ENCODE measurements at regions not wholly inside any gene's neighbourhood (a gene's known extent, or its start where the extent isn't known, plus 50 kb on each side); places are given as distances from the start of the nearest gene placed in this dataset.

DNA sequence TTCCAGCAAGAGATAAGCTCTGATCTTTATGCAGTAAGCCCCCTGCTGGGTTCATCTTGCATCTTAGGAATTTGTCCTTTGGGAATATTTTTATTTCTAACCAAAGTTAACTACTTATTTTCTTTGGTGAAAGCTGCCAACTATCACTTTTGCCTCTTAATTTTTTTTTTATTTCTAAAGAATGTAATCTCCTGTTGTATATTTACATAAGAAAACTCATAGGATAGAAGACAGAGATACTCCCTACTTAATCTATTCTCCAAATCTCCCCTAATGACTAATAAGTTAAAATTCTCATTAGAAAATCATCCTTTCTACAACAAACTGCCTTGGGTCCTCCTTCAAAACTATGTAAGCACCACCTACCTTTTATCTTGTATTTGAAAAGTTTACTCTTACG is 612.2 kb upstream of the SLC39A10 start (continued):
- TF ChIP-seq, protein P1, sequence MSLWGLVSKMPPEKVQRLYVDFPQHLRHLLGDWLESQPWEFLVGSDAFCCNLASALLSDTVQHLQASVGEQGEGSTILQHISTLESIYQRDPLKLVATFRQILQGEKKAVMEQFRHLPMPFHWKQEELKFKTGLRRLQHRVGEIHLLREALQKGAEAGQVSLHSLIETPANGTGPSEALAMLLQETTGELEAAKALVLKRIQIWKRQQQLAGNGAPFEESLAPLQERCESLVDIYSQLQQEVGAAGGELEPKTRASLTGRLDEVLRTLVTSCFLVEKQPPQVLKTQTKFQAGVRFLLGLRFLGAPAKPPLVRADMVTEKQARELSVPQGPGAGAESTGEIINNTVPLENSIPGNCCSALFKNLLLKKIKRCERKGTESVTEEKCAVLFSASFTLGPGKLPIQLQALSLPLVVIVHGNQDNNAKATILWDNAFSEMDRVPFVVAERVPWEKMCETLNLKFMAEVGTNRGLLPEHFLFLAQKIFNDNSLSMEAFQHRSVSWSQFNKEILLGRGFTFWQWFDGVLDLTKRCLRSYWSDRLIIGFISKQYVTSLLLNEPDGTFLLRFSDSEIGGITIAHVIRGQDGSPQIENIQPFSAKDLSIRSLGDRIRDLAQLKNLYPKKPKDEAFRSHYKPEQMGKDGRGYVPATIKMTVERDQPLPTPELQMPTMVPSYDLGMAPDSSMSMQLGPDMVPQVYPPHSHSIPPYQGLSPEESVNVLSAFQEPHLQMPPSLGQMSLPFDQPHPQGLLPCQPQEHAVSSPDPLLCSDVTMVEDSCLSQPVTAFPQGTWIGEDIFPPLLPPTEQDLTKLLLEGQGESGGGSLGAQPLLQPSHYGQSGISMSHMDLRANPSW (CRISPR knock-in tag; conservative IDR thresholded peaks at IDR 0.05; ENCODE audit: low read depth) = no peak
- TF ChIP-seq, protein P2, sequence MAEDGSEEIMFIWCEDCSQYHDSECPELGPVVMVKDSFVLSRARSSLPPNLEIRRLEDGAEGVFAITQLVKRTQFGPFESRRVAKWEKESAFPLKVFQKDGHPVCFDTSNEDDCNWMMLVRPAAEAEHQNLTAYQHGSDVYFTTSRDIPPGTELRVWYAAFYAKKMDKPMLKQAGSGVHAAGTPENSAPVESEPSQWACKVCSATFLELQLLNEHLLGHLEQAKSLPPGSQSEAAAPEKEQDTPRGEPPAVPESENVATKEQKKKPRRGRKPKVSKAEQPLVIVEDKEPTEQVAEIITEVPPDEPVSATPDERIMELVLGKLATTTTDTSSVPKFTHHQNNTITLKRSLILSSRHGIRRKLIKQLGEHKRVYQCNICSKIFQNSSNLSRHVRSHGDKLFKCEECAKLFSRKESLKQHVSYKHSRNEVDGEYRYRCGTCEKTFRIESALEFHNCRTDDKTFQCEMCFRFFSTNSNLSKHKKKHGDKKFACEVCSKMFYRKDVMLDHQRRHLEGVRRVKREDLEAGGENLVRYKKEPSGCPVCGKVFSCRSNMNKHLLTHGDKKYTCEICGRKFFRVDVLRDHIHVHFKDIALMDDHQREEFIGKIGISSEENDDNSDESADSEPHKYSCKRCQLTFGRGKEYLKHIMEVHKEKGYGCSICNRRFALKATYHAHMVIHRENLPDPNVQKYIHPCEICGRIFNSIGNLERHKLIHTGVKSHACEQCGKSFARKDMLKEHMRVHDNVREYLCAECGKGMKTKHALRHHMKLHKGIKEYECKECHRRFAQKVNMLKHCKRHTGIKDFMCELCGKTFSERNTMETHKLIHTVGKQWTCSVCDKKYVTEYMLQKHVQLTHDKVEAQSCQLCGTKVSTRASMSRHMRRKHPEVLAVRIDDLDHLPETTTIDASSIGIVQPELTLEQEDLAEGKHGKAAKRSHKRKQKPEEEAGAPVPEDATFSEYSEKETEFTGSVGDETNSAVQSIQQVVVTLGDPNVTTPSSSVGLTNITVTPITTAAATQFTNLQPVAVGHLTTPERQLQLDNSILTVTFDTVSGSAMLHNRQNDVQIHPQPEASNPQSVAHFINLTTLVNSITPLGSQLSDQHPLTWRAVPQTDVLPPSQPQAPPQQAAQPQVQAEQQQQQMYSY (CRISPR knock-in tag; IDR thresholded peaks at IDR 0.05) = no peak
- TF ChIP-seq, protein P3, sequence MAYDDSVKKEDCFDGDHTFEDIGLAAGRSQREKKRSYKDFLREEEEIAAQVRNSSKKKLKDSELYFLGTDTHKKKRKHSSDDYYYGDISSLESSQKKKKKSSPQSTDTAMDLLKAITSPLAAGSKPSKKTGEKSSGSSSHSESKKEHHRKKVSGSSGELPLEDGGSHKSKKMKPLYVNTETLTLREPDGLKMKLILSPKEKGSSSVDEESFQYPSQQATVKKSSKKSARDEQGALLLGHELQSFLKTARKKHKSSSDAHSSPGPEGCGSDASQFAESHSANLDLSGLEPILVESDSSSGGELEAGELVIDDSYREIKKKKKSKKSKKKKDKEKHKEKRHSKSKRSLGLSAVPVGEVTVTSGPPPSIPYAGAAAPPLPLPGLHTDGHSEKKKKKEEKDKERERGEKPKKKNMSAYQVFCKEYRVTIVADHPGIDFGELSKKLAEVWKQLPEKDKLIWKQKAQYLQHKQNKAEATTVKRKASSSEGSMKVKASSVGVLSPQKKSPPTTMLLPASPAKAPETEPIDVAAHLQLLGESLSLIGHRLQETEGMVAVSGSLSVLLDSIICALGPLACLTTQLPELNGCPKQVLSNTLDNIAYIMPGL (CRISPR knock-in tag; IDR thresholded peaks at IDR 0.05) = no peak
- TF ChIP-seq, protein P4, sequence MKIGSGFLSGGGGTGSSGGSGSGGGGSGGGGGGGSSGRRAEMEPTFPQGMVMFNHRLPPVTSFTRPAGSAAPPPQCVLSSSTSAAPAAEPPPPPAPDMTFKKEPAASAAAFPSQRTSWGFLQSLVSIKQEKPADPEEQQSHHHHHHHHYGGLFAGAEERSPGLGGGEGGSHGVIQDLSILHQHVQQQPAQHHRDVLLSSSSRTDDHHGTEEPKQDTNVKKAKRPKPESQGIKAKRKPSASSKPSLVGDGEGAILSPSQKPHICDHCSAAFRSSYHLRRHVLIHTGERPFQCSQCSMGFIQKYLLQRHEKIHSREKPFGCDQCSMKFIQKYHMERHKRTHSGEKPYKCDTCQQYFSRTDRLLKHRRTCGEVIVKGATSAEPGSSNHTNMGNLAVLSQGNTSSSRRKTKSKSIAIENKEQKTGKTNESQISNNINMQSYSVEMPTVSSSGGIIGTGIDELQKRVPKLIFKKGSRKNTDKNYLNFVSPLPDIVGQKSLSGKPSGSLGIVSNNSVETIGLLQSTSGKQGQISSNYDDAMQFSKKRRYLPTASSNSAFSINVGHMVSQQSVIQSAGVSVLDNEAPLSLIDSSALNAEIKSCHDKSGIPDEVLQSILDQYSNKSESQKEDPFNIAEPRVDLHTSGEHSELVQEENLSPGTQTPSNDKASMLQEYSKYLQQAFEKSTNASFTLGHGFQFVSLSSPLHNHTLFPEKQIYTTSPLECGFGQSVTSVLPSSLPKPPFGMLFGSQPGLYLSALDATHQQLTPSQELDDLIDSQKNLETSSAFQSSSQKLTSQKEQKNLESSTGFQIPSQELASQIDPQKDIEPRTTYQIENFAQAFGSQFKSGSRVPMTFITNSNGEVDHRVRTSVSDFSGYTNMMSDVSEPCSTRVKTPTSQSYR (CRISPR knock-in tag; IDR thresholded peaks at IDR 0.05) = no peak
- TF ChIP-seq ETV6 (CRISPR knock-in tag; IDR thresholded peaks at IDR 0.05) (no peak), GTF2I (CRISPR knock-in tag; conservative IDR thresholded peaks at IDR 0.05) (no peak)
- TF ChIP-seq, protein P5, sequence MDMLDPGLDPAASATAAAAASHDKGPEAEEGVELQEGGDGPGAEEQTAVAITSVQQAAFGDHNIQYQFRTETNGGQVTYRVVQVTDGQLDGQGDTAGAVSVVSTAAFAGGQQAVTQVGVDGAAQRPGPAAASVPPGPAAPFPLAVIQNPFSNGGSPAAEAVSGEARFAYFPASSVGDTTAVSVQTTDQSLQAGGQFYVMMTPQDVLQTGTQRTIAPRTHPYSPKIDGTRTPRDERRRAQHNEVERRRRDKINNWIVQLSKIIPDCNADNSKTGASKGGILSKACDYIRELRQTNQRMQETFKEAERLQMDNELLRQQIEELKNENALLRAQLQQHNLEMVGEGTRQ (CRISPR knock-in tag; IDR thresholded peaks at IDR 0.05) = no peak
- TF ChIP-seq, protein P6, sequence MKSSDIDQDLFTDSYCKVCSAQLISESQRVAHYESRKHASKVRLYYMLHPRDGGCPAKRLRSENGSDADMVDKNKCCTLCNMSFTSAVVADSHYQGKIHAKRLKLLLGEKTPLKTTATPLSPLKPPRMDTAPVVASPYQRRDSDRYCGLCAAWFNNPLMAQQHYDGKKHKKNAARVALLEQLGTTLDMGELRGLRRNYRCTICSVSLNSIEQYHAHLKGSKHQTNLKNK (CRISPR knock-in tag; IDR thresholded peaks at IDR 0.05) = no peak

DNA sequence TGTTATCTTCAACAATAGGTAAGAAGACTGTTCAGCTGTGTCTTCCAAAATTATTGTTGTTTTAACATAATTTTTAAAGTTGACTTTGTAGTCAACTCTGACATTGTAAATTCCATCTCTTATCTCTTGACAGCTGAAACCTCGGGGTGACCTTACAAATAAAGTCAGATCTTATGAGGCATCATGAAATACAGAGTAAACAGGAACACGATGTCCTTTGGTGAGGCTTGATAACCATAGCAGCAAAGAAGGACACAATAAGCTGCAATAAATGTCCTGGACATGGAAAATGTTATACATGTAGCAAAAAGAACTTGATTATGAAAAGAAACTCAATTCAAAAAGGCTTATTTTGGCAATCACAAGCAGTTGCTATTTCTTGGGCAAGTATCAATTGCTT is 618.9 kb upstream of the SLC39A10 start:
- Mint-ChIP-seq H3K9me3 (no peaks in the 10 kb centered on the region), H3K27me3 (ENCODE audit: low read depth) (no peaks in the 10 kb centered on the region), H3K4me3 (no peak overlapping the region), H3K27ac (no peak overlapping the region), H3K36me3 (no peaks in the 10 kb centered on the region), H3K4me1 (peaks cover 4% of the 10 kb centered on the region)
- ChIA-PET CTCF (no interaction called here), POLR2A (no interaction called here)
- TF ChIP-seq, protein P7, sequence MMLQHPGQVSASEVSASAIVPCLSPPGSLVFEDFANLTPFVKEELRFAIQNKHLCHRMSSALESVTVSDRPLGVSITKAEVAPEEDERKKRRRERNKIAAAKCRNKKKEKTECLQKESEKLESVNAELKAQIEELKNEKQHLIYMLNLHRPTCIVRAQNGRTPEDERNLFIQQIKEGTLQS (CRISPR knock-in tag; conservative IDR thresholded peaks at IDR 0.05) = no peak
- ATAC-seq (no peak), DNase-seq (ENCODE audit: low spot score) (no peak)

DNA sequence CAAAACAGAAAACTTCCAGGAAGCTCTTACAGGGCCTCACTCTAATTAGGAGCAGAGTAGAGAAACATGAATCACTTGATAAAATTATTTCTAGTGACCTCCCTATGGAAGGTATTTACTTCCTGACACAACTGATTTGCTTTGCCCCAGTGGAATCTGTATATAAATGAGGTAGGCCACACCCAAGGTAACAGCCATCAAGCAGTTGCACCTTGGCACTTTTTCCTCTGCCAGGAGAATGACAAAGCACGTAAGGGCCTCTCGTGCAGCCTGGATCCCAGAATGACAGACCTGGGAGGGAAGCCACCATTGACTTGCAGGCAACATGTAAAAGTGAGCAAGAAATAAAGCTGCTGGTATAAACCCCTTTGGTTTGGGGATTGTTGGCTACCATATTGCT is 620.0 kb upstream of the SLC39A10 start:
- Mint-ChIP-seq H3K4me1 (0 out of 2 replicates have a peak, but pooled peaks cover 2% of the 10 kb centered on the region), H3K27me3 (ENCODE audit: low read depth) (no peaks in the 10 kb centered on the region), H3K4me3 (no peak overlapping the region), H3K27ac (no peak overlapping the region), H3K9me3 (no peaks in the 10 kb centered on the region), H3K36me3 (no peaks in the 10 kb centered on the region)
- ATAC-seq (no peak), DNase-seq (ENCODE audit: low spot score) (no peak)
- POLR2A ChIA-PET = no interaction called here
- CTCF ChIA-PET = no interaction called here
- TF ChIP-seq MYBL2 (CRISPR knock-in tag; IDR thresholded peaks at IDR 0.05) (no peak), ZNF263 (CRISPR knock-in tag; IDR thresholded peaks at IDR 0.05; ENCODE audit: low read depth) (no peak), NR2C2 (CRISPR knock-in tag; IDR thresholded peaks at IDR 0.05) (no peak), ZNF396 (CRISPR knock-in tag; IDR thresholded peaks at IDR 0.05; ENCODE audit: borderline replicate concordance) (no peak), ZNF416 (CRISPR knock-in tag; IDR thresholded peaks at IDR 0.05) (no peak), GRHL2 (CRISPR knock-in tag; IDR thresholded peaks at IDR 0.05; ENCODE audit: insufficient replicate concordance, severe bottlenecking) (no peak), SOX15 (CRISPR knock-in tag; IDR thresholded peaks at IDR 0.05) (no peak)
- TF ChIP-seq, protein P5 (CRISPR knock-in tag; IDR thresholded peaks at IDR 0.05) = no peak

All from WTC11 (cell line).